ENCODE measurements at regions not wholly inside any gene's neighbourhood (a gene's known extent, or its start where the extent isn't known, plus 50 kb on each side); places are given as distances from the start of the nearest gene placed in this dataset.

GRCh38 chr1:87864676-87865075 lies 536.0 kb downstream of the LMO4 start:
- TF ChIP-seq, protein P1, sequence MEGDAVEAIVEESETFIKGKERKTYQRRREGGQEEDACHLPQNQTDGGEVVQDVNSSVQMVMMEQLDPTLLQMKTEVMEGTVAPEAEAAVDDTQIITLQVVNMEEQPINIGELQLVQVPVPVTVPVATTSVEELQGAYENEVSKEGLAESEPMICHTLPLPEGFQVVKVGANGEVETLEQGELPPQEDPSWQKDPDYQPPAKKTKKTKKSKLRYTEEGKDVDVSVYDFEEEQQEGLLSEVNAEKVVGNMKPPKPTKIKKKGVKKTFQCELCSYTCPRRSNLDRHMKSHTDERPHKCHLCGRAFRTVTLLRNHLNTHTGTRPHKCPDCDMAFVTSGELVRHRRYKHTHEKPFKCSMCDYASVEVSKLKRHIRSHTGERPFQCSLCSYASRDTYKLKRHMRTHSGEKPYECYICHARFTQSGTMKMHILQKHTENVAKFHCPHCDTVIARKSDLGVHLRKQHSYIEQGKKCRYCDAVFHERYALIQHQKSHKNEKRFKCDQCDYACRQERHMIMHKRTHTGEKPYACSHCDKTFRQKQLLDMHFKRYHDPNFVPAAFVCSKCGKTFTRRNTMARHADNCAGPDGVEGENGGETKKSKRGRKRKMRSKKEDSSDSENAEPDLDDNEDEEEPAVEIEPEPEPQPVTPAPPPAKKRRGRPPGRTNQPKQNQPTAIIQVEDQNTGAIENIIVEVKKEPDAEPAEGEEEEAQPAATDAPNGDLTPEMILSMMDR (IDR thresholded peaks at IDR 0.05; ENCODE audit: low read length): no peak
- no peak for TF ChIP-seq EZH2 (IDR thresholded peaks at IDR 0.05; ENCODE audit: borderline replicate concordance, low read length)

All from OCI-LY1 (cell line).